ENCODE measurements at regions not wholly inside any gene's neighbourhood (a gene's known extent, or its start where the extent isn't known, plus 50 kb on each side); places are given as distances from the start of the nearest gene placed in this dataset.
"Not testable (repeated sequence)": the region's sequence is repeated elsewhere in the genome, so short reads cannot be mapped to it uniquely, and the experiment has no call there.

DNA sequence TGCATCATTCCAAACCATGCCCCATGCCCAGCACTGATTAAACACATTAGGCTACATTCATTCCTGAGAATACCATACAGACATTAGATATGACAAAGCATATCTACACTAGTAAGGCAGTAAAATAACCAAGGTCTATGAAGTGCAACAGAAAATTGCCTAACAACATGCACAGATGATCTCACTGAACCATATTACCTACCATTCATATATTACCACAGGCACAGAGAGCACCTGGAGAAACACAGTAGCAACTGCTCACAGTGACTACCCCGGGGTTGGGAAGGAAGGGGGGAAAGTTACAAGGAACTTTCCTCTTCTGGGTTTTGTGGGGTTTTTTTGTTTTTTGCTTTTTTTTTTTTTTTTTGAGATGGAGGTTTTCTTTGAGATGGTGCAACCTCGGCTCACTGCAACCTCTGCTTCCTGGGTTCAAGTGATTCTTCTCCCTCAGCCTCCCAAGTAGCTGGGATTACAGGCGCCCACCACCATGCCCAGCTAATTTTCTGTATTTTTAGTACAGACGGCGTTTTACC lies 669.6 kb downstream of the UQCRFS1 start:
- no peaks in the 10 kb centered on the region for H3K4me1 ChIP-seq (ENCODE audit: control insufficient read depth in 5 of 5, insufficient read depth in 5 of 5, low read length in 5 of 5)
- H3K27me3 ChIP-seq (ENCODE audit: control insufficient read depth in 5 of 5, insufficient read depth in 4 of 5, low read length in 5 of 5): no peaks in the 10 kb centered on the region
- no peak overlapping the region for H3K4me3 ChIP-seq (ENCODE audit: low read depth in 1 of 5, low read length in 5 of 5)
- peaks cover 0 to 2% (median 0%) of the 10 kb centered on the region in 5 donors for H3K9me3 ChIP-seq (ENCODE audit: control insufficient read depth in 5 of 5, low read length in 5 of 5)
- H3K9ac ChIP-seq (ENCODE audit: low read length in 5 of 5): no peak overlapping the region
- no peak overlapping the region for H3K27ac ChIP-seq (ENCODE audit: low read depth, low read length)
- no peaks in the 10 kb centered on the region for H3K36me3 ChIP-seq (ENCODE audit: control insufficient read depth in 5 of 5, insufficient read depth in 5 of 5, low read length in 5 of 5)

DNA sequence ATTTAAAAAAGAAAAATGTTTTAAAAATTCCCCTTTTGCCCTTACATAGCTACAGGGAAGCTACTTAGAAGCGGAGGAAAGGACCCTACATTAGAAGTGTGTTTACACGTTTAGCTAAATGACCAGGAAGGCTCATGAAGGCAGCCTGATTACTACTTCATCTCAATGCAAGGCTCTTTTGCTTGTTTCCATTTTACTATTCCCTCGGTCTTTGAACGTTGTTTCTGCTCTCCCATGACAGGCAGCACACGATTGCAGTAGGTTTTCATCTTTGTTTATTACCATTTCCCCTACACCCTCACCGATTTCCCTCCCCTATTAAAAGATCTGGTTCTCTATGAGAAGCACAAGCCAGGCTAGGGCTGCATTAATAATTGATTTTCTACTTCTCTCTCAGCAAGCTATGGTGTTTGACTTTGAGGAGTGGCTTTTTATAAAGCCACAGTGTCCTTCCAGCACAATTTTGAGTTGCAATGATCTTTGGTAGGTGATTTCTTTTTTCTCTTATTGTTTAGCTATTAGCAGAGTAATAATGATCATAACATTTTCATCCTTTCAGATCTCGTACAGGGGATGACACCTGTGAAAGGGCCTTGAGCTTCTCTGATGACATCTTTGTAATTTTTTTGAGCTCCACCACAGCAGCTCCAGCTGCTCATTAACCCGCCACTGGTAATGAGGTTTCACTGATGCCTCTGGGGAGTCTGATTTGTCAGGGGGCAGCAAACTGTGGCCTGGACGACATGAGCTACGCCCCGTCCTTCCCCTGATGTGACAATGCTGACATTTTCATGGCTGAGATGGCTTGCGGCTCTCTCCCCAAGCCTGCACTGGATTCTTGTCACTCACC lies 670.3 kb downstream of the UQCRFS1 start:
- H3K27ac ChIP-seq (ENCODE audit: low read depth, low read length): no peak overlapping the region
- H3K9me3 ChIP-seq (ENCODE audit: control insufficient read depth in 5 of 5, low read length in 5 of 5): peaks cover 0 to 5% (median 0%) of the 10 kb centered on the region in 5 donors

DNA sequence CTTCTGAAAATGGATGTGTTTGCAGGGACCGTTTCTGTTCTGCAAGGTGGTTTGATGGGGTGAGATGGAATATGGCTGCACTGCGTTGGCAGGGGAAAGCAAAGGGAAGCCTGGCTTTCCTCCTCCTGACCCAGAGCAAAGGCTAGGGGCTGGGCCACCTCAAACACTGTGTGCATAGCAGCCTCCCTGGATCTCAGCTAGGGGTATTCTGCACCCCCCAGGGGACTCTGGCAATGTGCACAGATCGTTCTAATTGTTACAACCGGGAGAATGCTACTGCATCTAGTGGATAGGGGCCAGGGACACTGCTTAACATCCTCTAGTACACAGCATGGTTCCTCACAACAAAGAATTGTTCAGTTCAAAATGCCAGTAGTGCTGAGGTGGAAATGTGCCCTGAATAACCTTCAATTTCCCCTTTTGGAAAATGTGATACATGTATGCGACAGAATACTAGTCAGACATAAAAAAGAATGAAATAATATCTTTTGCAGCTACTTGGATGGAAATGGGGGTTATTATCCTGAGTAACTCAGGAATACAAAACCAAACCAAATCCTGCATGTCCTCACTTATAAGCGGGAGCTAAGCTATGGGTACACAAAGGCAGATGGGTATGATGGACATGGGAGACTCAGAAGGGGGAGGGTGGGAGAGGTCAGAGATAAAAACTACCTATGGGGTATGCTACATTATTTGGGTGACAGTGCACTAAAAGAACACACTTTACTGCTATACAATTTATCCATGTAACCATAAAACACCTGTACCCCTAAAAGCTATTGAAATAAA lies 671.2 kb downstream of the UQCRFS1 start:
- H3K27ac ChIP-seq (ENCODE audit: low read depth, low read length): no peak overlapping the region
- H3K9me3 ChIP-seq (ENCODE audit: control insufficient read depth in 5 of 5, low read length in 5 of 5): peaks cover 0 to 12% (median 7%) of the 10 kb centered on the region in 5 donors
- H3K4me3 ChIP-seq (ENCODE audit: low read depth in 1 of 5, low read length in 5 of 5): no peak overlapping the region
- no peaks in the 10 kb centered on the region for H3K27me3 ChIP-seq (ENCODE audit: control insufficient read depth in 5 of 5, insufficient read depth in 4 of 5, low read length in 5 of 5)
- H3K4me1 ChIP-seq (ENCODE audit: control insufficient read depth in 5 of 5, insufficient read depth in 5 of 5, low read length in 5 of 5): no peaks in the 10 kb centered on the region
- no peak overlapping the region for H3K9ac ChIP-seq (ENCODE audit: low read length in 5 of 5)
- no peaks in the 10 kb centered on the region for H3K36me3 ChIP-seq (ENCODE audit: control insufficient read depth in 5 of 5, insufficient read depth in 5 of 5, low read length in 5 of 5)

More for the DNA sequence above, 670.3 kb downstream of the UQCRFS1 start:
- Histone ChIP-seq H3K4me1 (ENCODE audit: control insufficient read depth in 5 of 5, insufficient read depth in 5 of 5, low read length in 5 of 5) (no peaks in the 10 kb centered on the region), H3K36me3 (ENCODE audit: control insufficient read depth in 5 of 5, insufficient read depth in 5 of 5, low read length in 5 of 5) (no peaks in the 10 kb centered on the region), H3K27me3 (ENCODE audit: control insufficient read depth in 5 of 5, insufficient read depth in 4 of 5, low read length in 5 of 5) (no peaks in the 10 kb centered on the region), H3K4me3 (ENCODE audit: low read depth in 1 of 5, low read length in 5 of 5) (no peak overlapping the region), H3K9ac (ENCODE audit: low read length in 5 of 5) (no peak overlapping the region)

DNA sequence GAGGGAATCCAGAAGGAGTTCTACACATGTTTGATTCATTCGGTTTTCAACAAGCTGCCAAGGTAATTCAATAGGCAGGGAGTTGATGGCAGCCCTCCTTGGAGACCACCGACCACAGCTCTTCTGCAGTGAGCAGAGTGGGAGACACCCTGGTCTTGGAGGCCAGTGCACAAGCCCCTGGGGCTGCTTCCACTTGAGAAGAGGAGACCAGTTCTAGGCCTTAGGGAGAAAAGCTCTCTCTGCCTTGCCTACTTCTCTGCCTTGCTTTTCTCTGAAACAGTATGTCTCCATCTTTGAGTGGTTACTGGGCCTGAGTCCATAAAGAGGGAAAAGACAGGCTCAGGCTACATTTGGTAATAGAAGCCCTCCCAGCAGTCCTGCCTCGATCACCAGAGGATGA lies 671.9 kb downstream of the UQCRFS1 start:
- no peak overlapping the region for H3K4me3 ChIP-seq (ENCODE audit: low read depth in 1 of 5, low read length in 5 of 5)
- H3K9ac ChIP-seq (ENCODE audit: low read length in 5 of 5): no peak overlapping the region
- H3K9me3 ChIP-seq (ENCODE audit: control insufficient read depth in 5 of 5, low read length in 5 of 5): peaks cover 0 to 14% (median 8%) of the 10 kb centered on the region in 5 donors
- H3K4me1 ChIP-seq (ENCODE audit: control insufficient read depth in 5 of 5, insufficient read depth in 5 of 5, low read length in 5 of 5): no peaks in the 10 kb centered on the region
- no peaks in the 10 kb centered on the region for H3K27me3 ChIP-seq (ENCODE audit: control insufficient read depth in 5 of 5, insufficient read depth in 4 of 5, low read length in 5 of 5)
- no peak overlapping the region for H3K27ac ChIP-seq (ENCODE audit: low read depth, low read length)
- H3K36me3 ChIP-seq (ENCODE audit: control insufficient read depth in 5 of 5, insufficient read depth in 5 of 5, low read length in 5 of 5): no peaks in the 10 kb centered on the region

DNA sequence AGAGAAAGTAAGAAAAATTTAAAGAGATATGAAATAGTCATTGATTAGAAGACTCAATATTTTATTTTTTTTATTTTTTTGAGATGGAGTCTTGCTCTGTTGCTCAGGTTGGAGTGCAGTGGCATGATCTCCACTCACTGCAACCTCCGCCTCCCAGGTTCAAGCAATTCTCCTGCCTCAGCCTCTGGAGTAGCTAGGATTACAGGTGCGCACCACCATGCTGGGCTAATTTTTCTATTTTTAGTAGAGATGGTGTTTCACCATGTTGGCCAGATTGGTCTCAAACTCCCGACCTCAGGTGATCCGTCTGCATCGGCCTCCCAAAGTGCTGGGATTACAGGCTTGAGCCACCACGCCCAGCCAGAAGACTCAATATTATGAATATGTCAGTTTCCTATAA lies 672.6 kb downstream of the UQCRFS1 start:
- H3K9me3 ChIP-seq (ENCODE audit: control insufficient read depth in 5 of 5, low read length in 5 of 5): peaks cover under 1 to 20% (median 8%) of the 10 kb centered on the region in 5 donors
- not testable (repeated sequence) for H3K36me3 ChIP-seq (ENCODE audit: control insufficient read depth in 5 of 5, insufficient read depth in 5 of 5, low read length in 5 of 5); H3K4me1 ChIP-seq (ENCODE audit: control insufficient read depth in 5 of 5, insufficient read depth in 5 of 5, low read length in 5 of 5); H3K27ac ChIP-seq (ENCODE audit: low read depth, low read length); H3K4me3 ChIP-seq (ENCODE audit: low read depth in 1 of 5, low read length in 5 of 5); H3K9ac ChIP-seq (ENCODE audit: low read length in 5 of 5); H3K27me3 ChIP-seq (ENCODE audit: control insufficient read depth in 5 of 5, insufficient read depth in 4 of 5, low read length in 5 of 5)

DNA sequence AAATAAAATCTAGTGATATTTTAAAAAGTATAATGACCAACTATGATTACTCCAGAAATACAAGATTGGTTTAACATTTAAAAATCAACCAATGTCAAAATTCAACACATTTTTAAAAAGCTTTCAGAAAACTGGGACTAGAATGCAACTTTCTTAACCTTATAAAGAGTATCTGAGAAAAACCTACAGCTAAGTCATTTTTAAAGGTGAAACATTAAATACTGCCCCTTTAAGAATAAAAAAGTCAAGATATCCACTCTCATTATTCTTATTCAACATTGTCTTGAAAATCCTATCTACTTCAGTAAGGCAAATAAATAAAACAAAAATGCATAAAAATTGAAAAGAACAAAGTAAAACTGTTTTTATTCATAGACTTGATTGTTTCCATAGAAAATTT lies 673.2 kb downstream of the UQCRFS1 start:
- H3K27me3 ChIP-seq (ENCODE audit: control insufficient read depth in 5 of 5, insufficient read depth in 4 of 5, low read length in 5 of 5): no peaks in the 10 kb centered on the region
- peaks cover 2 to 22% (median 8%) of the 10 kb centered on the region in 5 donors for H3K9me3 ChIP-seq (ENCODE audit: control insufficient read depth in 5 of 5, low read length in 5 of 5)
- no peak overlapping the region for H3K4me3 ChIP-seq (ENCODE audit: low read depth in 1 of 5, low read length in 5 of 5)
- no peak overlapping the region for H3K27ac ChIP-seq (ENCODE audit: low read depth, low read length)
- no peak overlapping the region for H3K9ac ChIP-seq (ENCODE audit: low read length in 5 of 5)
- no peaks in the 10 kb centered on the region for H3K4me1 ChIP-seq (ENCODE audit: control insufficient read depth in 5 of 5, insufficient read depth in 5 of 5, low read length in 5 of 5)
- H3K36me3 ChIP-seq (ENCODE audit: control insufficient read depth in 5 of 5, insufficient read depth in 5 of 5, low read length in 5 of 5): no peaks in the 10 kb centered on the region

DNA sequence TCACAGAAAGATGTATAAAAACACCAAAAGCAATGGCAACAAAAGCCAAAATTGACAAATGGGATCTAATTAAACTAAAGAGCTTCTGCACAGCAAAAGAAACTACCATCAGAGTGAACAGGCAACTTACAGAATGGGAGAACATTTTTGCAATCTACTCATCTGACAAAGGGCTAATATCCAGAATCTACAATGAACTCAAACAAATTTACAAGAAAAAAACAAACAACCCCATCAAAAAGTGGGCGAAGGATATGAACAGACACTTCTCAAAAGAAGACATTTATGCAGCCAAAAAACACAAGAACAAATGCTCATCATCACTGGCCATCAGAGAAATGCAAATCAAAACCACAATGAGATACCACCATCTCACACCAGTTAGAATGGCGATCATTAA lies 674.4 kb downstream of the UQCRFS1 start:
- not testable (repeated sequence) for H3K36me3 ChIP-seq (ENCODE audit: control insufficient read depth in 5 of 5, insufficient read depth in 5 of 5, low read length in 5 of 5); H3K4me3 ChIP-seq (ENCODE audit: low read depth in 1 of 5, low read length in 5 of 5)
- H3K9me3 ChIP-seq (ENCODE audit: control insufficient read depth in 5 of 5, low read length in 5 of 5): peaks cover 2 to 22% (median 8%) of the 10 kb centered on the region in 5 donors

DNA sequence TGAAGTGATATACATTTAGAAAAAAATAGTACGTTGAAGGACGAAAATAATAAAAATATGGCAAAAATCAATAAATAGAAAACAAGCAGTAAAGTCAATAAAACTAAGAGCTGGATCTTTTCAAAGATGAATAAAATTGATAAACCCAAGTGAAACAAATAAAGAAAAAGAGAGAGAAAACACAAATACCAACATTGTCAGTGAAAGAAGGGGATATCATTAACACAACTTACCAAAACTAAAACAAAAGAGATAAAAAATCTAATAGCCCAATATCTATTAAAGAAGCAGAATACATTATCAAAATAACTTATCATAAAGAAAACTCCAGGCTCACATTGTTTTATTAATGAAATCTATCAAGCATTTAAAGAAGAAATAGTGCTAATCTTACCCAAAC lies 675.1 kb downstream of the UQCRFS1 start:
- H3K27me3 ChIP-seq (ENCODE audit: control insufficient read depth in 5 of 5, insufficient read depth in 4 of 5, low read length in 5 of 5): no peaks in the 10 kb centered on the region
- no peaks in the 10 kb centered on the region for H3K36me3 ChIP-seq (ENCODE audit: control insufficient read depth in 5 of 5, insufficient read depth in 5 of 5, low read length in 5 of 5)
- H3K4me1 ChIP-seq (ENCODE audit: control insufficient read depth in 5 of 5, insufficient read depth in 5 of 5, low read length in 5 of 5): no peaks in the 10 kb centered on the region
- peaks cover 2 to 22% (median 8%) of the 10 kb centered on the region in 5 donors for H3K9me3 ChIP-seq (ENCODE audit: control insufficient read depth in 5 of 5, low read length in 5 of 5)
- H3K27ac ChIP-seq (ENCODE audit: low read depth, low read length): no peak overlapping the region
- H3K9ac ChIP-seq (ENCODE audit: low read length in 5 of 5): no peak overlapping the region
- no peak overlapping the region for H3K4me3 ChIP-seq (ENCODE audit: low read depth in 1 of 5, low read length in 5 of 5)

More for the DNA sequence above, 674.4 kb downstream of the UQCRFS1 start:
- not testable (repeated sequence) for H3K27ac ChIP-seq (ENCODE audit: low read depth, low read length); H3K4me1 ChIP-seq (ENCODE audit: control insufficient read depth in 5 of 5, insufficient read depth in 5 of 5, low read length in 5 of 5); H3K27me3 ChIP-seq (ENCODE audit: control insufficient read depth in 5 of 5, insufficient read depth in 4 of 5, low read length in 5 of 5); H3K9ac ChIP-seq (ENCODE audit: low read length in 5 of 5)

DNA sequence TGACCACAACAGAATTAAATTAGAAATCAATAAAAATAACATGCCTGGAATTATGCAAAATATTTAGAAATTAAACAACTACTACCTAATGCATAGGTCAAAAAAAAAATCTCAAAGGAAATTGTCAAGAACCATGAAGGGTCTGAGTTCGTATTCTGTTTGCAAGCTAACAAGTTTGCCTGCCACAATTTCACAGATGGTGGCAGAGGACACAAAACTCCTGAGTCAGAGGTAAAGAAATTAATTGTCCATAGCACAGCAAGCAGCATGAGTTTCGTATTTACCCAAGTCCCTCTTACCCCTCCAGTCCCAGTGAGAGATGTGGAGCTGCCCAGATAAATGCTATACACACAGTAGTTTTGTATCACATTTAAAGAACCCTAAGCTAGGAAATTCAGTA lies 675.9 kb downstream of the UQCRFS1 start:
- no peak overlapping the region for H3K9ac ChIP-seq (ENCODE audit: low read length in 5 of 5)
- H3K9me3 ChIP-seq (ENCODE audit: control insufficient read depth in 5 of 5, low read length in 5 of 5): peaks cover 2 to 22% (median 8%) of the 10 kb centered on the region in 5 donors
- no peak overlapping the region for H3K4me3 ChIP-seq (ENCODE audit: low read depth in 1 of 5, low read length in 5 of 5)
- no peaks in the 10 kb centered on the region for H3K4me1 ChIP-seq (ENCODE audit: control insufficient read depth in 5 of 5, insufficient read depth in 5 of 5, low read length in 5 of 5)
- no peaks in the 10 kb centered on the region for H3K27me3 ChIP-seq (ENCODE audit: control insufficient read depth in 5 of 5, insufficient read depth in 4 of 5, low read length in 5 of 5)
- H3K36me3 ChIP-seq (ENCODE audit: control insufficient read depth in 5 of 5, insufficient read depth in 5 of 5, low read length in 5 of 5): no peaks in the 10 kb centered on the region
- no peak overlapping the region for H3K27ac ChIP-seq (ENCODE audit: low read depth, low read length)

DNA sequence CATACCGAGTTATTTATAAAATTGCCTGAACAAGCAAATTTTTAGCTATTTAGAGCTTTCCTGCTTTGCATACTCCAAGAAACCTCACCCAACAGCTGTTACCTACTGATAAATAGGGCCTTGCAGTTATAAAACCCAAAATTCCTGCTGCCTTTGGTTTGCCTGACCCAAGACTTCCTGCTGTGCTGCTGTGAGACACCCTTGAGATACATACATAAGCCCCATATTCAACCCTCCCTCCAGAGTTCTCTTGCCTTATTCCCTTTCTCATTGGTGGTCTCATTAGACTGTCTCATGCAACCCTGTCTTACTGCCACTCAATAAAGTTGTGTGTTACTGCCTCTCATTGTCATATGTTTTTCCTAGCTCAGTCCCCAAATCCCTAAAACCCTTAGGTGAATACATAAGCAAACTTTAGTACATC lies 677.6 kb downstream of the UQCRFS1 start:
- Histone ChIP-seq H3K27ac (ENCODE audit: low read depth, low read length) (no peak overlapping the region), H3K9ac (ENCODE audit: low read length in 5 of 5) (no peak overlapping the region), H3K36me3 (ENCODE audit: control insufficient read depth in 5 of 5, insufficient read depth in 5 of 5, low read length in 5 of 5) (no peaks in the 10 kb centered on the region), H3K4me3 (ENCODE audit: low read depth in 1 of 5, low read length in 5 of 5) (no peak overlapping the region), H3K27me3 (ENCODE audit: control insufficient read depth in 5 of 5, insufficient read depth in 4 of 5, low read length in 5 of 5) (no peaks in the 10 kb centered on the region), H3K9me3 (ENCODE audit: control insufficient read depth in 5 of 5, low read length in 5 of 5) (peaks cover 2 to 22% (median 8%) of the 10 kb centered on the region in 5 donors), H3K4me1 (ENCODE audit: control insufficient read depth in 5 of 5, insufficient read depth in 5 of 5, low read length in 5 of 5) (no peaks in the 10 kb centered on the region)
